HG02852 (cell line): ENCODE measurements at regions not wholly inside any gene's neighbourhood (a gene's known extent, or its start where the extent isn't known, plus 50 kb on each side); places are given as distances from the start of the nearest gene placed in this dataset.

Source experiments
- ATAC-seq: cut with Tn5 transposase; IDR thresholded peaks from one replicate; pipeline ENCODE4 v1.9.1; 2021; ENCODE audit warnings: mild to moderate bottlenecking, moderate library complexity; ENCODE audit not compliant: unreplicated experiment

DNA sequence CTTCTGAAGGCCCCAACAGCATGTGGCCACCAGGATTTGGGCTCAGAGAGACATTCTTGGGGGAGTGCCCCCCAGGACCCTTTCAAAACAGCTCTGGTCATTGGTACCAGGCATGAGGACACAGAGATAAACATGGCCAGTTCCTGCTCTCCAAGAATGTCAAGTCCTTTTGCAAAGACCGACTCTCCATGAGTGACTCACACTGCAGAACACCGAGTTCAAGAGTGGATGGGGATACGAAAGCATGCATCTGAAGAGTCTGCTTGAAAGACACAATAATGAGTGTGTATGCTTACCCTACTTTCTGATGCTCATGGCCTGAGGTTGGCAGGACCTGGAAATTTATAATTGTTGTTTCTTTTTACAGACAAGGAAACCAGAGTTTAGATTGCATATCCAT, 450.6 kb downstream of the TSN start:
- no peak for ATAC-seq

DNA sequence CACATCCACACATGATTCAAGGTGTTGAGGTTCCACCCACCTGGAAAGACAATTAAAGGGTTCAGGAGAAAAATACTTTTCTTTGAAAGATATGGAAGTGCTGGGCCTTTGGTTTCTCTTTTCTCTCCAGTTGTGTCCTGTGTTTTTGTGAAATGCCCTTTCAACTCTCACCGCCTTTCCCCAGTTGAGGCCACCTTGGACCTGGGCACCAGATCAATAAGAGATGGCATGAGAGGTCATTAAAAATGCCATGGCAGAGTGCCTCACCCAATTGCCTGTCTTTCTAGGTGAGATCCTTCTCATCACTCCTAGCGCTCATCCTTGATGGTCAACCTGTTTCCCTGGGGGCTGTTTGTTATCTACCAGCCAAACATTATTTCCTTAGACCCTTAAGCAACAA, 453.9 kb downstream of the TSN start:
- ATAC-seq, result no peak

GRCh38 chr2:122210065-122210464, 454.6 kb downstream of the TSN start:
- ATAC-seq, result no peak

GRCh38 chr2:122210898-122211856, 455.7 kb downstream of the TSN start:
- ATAC-seq, result peak; percentile 48

DNA sequence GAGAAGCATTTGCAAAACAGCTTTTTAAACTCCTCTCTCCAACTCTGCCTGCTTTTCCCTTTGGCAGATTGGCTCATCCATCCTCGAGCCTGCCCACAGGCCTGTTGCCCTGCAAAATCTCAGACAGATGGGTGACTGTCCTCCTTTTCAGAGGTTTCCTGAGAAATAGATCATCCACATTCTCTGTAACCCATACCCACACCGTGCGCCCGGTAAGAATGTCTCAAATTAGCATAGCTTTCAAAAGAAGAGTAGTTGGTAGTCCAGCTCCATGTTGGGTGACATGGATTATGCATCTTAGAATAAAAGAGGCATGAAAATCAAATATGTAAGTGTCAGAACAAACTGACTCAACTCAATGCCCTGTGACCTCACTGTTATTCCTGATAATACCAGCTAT, 457.9 kb downstream of the TSN start:
- no peak for ATAC-seq

- ATAC-seq, result no peak
Measured at GRCh38 chr2:122216071-122216470, 460.6 kb downstream of the TSN start.

GRCh38 chr2:122216901-122217300, 461.4 kb downstream of the TSN start:
- no peak for ATAC-seq

GRCh38 chr2:122218596-122218995, 463.1 kb downstream of the TSN start:
- ATAC-seq, result no peak

DNA sequence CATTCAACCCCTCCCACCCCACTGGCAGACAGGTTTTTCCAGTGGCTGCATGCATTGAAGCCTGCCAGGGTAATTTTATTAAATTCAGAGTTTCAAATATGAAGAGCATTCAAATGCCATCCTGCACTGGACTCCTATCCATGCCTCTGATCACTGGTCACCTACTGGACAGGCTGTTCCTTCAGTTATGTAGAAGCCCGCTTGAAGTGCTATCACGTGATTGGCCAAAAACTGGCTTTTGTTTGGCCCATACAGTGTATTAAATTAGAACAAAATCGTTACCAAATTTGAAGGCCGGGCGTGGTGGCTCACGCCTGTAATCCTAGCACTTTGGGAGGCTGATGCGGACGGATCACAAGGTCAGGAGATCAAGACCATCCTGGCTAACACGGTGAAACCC, 464.1 kb downstream of the TSN start:
- ATAC-seq, result no peak

DNA sequence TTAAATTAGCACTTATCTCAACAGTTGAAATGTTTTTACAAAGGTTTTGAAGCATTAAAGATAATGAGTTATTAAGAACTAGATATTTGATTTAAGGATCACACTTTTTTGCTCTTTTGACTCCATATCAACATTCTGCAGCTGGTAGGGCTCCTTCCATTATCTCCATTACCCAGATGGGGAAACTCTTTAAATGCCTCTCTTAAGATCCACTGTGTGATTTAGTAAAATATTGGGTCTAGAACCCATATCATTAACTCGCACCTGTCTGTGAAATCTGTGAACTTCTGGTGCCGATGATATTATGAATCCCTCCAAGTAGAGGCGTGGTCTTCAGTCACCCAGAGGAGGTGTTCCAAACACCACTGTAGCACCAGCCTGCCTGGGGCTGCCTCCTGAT, 466.2 kb downstream of the TSN start:
- no peak for ATAC-seq

DNA sequence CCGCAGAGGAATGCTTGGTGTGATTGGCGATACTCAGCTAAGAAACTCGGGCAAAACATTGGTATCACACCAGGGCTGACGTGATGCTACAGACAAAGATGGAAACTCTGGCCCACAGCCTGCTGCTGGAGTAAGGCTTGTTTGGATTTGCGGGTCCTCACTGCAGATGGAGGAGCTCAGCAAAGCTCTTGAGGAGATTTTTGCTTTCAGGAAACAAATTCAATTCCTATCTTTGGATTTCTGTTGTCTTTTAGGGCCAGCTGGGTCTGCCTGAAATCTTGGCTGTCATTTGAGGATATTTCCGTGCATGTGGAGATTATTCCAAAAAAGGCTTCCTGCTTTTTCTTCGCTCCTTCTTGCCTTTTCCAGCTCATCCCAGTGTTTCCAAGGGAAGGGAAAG, 475.8 kb downstream of the TSN start:
- no peak for ATAC-seq

DNA sequence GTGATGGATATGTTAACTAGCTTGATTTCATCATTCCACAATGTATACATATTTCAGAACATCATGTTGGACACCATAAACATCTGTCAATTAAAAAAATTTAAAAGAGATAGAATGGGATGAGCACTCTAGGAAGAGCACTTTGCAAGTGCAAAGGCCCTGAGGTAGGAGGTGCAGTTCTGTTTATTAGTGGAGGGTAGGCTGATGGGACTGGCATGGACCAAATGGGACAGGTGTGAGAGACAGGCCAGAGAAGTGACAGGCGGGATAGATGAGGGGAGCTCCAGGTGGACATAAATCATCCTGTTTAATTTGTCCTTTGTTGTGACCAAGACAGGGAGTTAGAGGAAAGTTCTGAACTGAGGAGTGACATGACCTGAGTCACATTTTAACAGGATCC, 477.9 kb downstream of the TSN start:
- no peak for ATAC-seq

GRCh38 chr2:122236152-122236874, 480.9 kb downstream of the TSN start:
- no peak for ATAC-seq

DNA sequence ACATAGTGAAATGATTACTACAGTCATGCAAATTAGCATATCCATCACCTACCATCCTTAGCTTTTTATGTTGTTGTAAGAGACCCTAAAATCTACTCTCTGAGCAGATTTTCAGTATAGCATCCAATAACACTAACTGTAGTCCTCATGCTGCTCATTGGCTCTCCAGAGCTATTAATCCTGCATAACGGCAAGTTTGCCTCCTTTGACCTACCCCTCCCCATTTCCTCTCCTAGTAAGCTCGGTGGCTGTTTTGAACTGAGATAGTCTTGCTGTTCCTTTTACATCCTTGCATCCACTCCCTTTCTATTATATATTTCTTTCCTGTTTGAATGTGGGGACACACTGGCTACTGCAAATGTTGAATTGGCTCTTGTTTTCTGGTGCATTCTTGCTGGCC, 481.5 kb downstream of the TSN start:
- ATAC-seq, result no peak

DNA sequence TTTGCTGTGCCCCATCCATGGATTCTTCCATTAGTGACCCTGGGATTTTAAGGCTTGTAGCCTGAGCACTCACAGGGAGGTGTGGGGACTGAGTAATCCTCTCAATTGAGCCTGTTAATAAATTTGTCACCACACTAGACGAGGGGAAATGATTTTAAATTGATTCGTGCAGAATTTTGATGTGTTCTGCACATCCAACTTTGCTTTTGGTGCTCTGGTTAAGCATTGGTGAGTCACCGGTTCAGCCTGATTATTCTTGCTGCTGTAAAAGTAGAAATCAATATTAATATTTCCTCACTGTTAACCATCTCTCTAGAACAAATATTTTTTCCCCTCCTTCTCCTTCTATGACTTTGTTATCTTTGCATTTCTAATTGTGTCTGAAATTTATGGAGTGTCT, 482.0 kb downstream of the TSN start:
- ATAC-seq, result no peak

DNA sequence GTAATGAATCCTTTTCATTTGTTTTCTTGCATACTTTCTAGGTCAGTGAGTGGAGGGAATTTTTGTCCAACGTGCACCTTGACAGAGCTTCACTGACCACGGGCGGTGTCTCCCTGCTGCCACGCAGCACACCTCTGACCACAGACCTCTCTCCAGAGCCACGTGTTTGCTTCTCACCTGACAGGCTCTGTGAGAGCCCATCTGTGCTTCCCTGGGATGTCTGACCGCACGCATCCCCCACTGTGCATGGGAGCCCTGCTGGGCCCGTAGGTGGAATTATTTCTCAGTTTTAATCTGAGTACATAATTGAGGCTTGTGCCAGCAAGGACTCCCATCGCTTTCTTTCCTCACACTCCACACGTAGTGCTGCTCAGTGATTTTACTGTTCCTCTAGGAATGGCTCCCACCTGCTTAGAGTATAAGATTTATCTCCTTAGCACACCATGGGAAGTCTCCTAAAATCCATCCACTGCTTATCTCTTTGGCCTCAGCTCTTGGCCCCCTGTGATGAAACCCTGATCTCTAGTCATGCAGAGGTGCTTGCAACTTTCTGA, 482.6 kb downstream of the TSN start:
- no peak for ATAC-seq

DNA sequence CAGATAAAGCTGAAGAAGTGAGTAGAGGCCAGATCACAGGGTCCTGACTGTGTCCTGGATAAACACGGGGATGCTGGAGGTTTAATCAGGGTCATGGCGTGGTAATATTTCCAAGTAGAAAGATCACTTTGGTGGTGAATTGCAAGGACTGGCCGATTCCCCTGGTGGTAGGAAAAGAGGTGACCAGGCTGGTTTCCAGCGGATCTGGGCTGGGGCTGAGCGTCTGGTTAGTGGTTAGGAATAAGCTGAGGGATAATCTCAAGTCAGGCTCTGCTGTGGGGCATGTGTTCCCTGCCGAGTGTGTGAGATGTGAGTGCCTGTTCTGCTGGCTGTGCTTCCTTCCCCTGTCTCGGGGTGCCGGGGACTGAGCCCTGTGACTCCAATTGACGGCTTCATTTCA, 484.0 kb downstream of the TSN start:
- no peak for ATAC-seq

DNA sequence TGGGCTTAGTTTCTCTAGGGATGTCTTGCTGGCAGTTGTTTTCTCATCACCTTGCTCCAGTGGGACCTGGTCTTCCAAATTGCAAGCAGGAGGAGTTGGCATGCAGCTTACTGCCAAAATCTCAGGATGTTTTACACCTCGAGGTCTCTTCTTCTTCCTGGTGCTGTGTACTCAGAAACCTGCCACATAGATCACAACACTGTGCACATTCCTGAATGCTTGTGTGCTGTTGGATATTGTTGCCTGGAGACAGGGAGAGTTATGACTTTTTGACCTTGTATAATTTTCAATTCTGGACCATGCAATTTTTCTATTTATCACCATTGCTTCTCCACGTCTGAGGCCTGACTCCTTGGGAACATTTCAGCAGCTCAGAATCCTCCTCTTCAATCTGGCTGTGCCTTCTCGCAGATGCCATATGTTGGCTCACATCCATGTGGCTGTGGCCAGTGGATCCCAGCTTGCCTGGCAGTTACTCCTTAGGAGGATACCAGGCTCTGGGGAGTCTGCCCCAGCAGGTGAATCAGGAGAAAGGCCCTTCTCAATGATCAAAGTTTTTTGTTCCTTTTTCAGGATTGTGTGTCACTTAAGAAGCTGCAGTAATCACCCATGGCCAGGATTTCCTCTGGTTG, 489.3 kb downstream of the TSN start:
- no peak for ATAC-seq

DNA sequence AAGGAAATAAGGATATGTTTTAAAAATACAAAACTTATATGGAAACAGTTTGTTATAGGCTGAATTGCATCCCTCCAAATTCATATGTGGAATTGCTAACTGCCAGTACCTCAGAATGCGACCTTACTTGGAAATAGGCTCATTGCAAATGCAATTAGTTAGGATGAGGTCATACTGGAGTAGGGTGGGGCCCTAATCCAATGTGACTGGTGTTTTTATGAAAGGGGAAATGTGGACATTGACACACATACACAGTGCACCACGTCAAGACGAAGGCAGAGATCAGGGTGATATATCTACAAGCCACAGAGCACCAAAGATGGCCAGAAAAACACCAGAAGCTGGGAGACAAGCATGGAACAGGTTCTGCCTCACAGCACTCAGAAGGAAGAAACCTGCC, 494.2 kb downstream of the TSN start:
- no peak for ATAC-seq

DNA sequence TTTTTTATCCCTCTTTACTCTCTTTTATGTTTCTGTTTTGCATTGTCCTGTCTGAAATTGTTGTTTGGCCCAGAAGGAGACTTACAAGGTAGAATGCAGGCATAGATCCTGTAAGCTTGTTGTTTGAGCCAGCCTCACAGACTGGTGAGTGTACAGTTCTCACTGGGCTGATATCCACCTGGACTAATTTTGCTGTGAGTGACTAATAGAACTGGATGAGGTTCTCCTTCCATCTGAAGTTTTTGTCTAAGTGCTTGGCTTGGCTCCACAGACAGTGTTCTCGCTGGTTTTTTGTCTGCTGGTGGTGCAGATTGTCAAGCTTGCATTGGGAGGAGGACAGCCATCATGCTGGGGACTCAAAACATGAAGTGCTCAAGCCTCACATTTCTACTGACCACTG, 495.7 kb downstream of the TSN start:
- no peak for ATAC-seq

- ATAC-seq, result no peak
Measured at GRCh38 chr2:122251566-122251965, 496.1 kb downstream of the TSN start.
